H1 (cell line): ENCODE measurements at regions not wholly inside any gene's neighbourhood (a gene's known extent, or its start where the extent isn't known, plus 50 kb on each side); places are given as distances from the start of the nearest gene placed in this dataset.

Source experiments
- BACH1 ChIP-seq: IDR thresholded peaks from 2 replicates; pipeline ENCODE4 v1.6.1; 2012; ENCODE audit warnings: low read length, improper control_type of control experiment
- CBX5 ChIP-seq: fragments of 300-800, 300-1000 bp; sonication (generic); IDR thresholded peaks from 2 replicates; pipeline ENCODE4 v1.7.1; 2016; ENCODE audit warnings: antibody characterized with exemption, low read length, low read depth
- CHD1 ChIP-seq: IDR thresholded peaks from 2 replicates; pipeline ENCODE4 v1.6.1; 2012; ENCODE audit warnings: low read depth, low read length, improper control_type of control experiment
- CTCF ChIP-seq, 3 experiments: IDR thresholded peaks; 1 replicate in 2 of 3; 2 replicates in 1 of 3; pipeline versions ENCODE4 v1.5.1 to v1.6.1; 2011; ENCODE audit warnings: low read length in 3 of 3, mild to moderate bottlenecking in 3 of 3, inconsistent platforms in 2 of 3, low read depth in 1 of 3, moderate library complexity in 1 of 3; ENCODE audit not compliant: insufficient read depth in 1 of 3; ENCODE audit errors: control extremely low read depth in 1 of 3
- KDM1A ChIP-seq: fragments of 200-600, 300-600 bp; sonication (generic); IDR thresholded peaks from 2 replicates; pipeline ENCODE4 v1.7.1; 2016; ENCODE audit warnings: mild to moderate bottlenecking, low read length, borderline replicate concordance
- KDM4A ChIP-seq: IDR thresholded peaks from one replicate; pipeline ENCODE4 v1.7.1; 2012; ENCODE audit warnings: low read depth, mild to moderate bottlenecking, moderate library complexity, low read length, inconsistent platforms; ENCODE audit not compliant: severe bottlenecking
- MAFK ChIP-seq: IDR thresholded peaks from 2 replicates; pipeline ENCODE4 v1.6.1; 2012; ENCODE audit warnings: low read depth, mild to moderate bottlenecking, improper control_type of control experiment, low read length
- RXRA ChIP-seq: IDR thresholded peaks from 2 replicates; pipeline ENCODE4 v1.6.1; 2011; ENCODE audit warnings: low read depth, mild to moderate bottlenecking, low read length, moderate library complexity; ENCODE audit not compliant: insufficient read depth
- ZNF274 ChIP-seq: IDR thresholded peaks from 2 replicates; pipeline ENCODE4 v1.7.0; 2012; ENCODE audit warnings: low read length, borderline replicate concordance; ENCODE audit errors: extremely low read depth
- TF ChIP-seq, protein P1 (sequence below): fragments of 300-600 bp; sonication (generic); IDR thresholded peaks from 2 replicates; pipeline ENCODE4 v1.7.1; 2012; ENCODE audit warnings: low read length, moderate library complexity, mild to moderate bottlenecking, inconsistent platforms; ENCODE audit not compliant: insufficient replicate concordance

GRCh38 chr2:12102679-12103078, 356.2 kb downstream of the LPIN1 start (continued):
- TF ChIP-seq, protein P1, sequence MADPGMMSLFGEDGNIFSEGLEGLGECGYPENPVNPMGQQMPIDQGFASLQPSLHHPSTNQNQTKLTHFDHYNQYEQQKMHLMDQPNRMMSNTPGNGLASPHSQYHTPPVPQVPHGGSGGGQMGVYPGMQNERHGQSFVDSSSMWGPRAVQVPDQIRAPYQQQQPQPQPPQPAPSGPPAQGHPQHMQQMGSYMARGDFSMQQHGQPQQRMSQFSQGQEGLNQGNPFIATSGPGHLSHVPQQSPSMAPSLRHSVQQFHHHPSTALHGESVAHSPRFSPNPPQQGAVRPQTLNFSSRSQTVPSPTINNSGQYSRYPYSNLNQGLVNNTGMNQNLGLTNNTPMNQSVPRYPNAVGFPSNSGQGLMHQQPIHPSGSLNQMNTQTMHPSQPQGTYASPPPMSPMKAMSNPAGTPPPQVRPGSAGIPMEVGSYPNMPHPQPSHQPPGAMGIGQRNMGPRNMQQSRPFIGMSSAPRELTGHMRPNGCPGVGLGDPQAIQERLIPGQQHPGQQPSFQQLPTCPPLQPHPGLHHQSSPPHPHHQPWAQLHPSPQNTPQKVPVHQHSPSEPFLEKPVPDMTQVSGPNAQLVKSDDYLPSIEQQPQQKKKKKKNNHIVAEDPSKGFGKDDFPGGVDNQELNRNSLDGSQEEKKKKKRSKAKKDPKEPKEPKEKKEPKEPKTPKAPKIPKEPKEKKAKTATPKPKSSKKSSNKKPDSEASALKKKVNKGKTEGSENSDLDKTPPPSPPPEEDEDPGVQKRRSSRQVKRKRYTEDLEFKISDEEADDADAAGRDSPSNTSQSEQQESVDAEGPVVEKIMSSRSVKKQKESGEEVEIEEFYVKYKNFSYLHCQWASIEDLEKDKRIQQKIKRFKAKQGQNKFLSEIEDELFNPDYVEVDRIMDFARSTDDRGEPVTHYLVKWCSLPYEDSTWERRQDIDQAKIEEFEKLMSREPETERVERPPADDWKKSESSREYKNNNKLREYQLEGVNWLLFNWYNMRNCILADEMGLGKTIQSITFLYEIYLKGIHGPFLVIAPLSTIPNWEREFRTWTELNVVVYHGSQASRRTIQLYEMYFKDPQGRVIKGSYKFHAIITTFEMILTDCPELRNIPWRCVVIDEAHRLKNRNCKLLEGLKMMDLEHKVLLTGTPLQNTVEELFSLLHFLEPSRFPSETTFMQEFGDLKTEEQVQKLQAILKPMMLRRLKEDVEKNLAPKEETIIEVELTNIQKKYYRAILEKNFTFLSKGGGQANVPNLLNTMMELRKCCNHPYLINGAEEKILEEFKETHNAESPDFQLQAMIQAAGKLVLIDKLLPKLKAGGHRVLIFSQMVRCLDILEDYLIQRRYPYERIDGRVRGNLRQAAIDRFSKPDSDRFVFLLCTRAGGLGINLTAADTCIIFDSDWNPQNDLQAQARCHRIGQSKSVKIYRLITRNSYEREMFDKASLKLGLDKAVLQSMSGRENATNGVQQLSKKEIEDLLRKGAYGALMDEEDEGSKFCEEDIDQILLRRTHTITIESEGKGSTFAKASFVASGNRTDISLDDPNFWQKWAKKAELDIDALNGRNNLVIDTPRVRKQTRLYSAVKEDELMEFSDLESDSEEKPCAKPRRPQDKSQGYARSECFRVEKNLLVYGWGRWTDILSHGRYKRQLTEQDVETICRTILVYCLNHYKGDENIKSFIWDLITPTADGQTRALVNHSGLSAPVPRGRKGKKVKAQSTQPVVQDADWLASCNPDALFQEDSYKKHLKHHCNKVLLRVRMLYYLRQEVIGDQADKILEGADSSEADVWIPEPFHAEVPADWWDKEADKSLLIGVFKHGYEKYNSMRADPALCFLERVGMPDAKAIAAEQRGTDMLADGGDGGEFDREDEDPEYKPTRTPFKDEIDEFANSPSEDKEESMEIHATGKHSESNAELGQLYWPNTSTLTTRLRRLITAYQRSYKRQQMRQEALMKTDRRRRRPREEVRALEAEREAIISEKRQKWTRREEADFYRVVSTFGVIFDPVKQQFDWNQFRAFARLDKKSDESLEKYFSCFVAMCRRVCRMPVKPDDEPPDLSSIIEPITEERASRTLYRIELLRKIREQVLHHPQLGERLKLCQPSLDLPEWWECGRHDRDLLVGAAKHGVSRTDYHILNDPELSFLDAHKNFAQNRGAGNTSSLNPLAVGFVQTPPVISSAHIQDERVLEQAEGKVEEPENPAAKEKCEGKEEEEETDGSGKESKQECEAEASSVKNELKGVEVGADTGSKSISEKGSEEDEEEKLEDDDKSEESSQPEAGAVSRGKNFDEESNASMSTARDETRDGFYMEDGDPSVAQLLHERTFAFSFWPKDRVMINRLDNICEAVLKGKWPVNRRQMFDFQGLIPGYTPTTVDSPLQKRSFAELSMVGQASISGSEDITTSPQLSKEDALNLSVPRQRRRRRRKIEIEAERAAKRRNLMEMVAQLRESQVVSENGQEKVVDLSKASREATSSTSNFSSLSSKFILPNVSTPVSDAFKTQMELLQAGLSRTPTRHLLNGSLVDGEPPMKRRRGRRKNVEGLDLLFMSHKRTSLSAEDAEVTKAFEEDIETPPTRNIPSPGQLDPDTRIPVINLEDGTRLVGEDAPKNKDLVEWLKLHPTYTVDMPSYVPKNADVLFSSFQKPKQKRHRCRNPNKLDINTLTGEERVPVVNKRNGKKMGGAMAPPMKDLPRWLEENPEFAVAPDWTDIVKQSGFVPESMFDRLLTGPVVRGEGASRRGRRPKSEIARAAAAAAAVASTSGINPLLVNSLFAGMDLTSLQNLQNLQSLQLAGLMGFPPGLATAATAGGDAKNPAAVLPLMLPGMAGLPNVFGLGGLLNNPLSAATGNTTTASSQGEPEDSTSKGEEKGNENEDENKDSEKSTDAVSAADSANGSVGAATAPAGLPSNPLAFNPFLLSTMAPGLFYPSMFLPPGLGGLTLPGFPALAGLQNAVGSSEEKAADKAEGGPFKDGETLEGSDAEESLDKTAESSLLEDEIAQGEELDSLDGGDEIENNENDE = no peak
- no peak for TF ChIP-seq CBX5
- TF ChIP-seq CTCF (IDR thresholded peaks at IDR 0.05; ENCODE audit: control extremely low read depth in 1 of 3, insufficient read depth in 1 of 3, low read depth in 1 of 3, low read length in 3 of 3) = no peak
- no peak for TF ChIP-seq ZNF274
- TF ChIP-seq KDM4A = no peak
- no peak for TF ChIP-seq RXRA
- no peak for TF ChIP-seq MAFK
- no peak for TF ChIP-seq KDM1A
- TF ChIP-seq CHD1 = no peak
- TF ChIP-seq BACH1 = no peak
